ENCODE measurements at regions not wholly inside any gene's neighbourhood (a gene's known extent, or its start where the extent isn't known, plus 50 kb on each side); places are given as distances from the start of the nearest gene placed in this dataset.

DNA sequence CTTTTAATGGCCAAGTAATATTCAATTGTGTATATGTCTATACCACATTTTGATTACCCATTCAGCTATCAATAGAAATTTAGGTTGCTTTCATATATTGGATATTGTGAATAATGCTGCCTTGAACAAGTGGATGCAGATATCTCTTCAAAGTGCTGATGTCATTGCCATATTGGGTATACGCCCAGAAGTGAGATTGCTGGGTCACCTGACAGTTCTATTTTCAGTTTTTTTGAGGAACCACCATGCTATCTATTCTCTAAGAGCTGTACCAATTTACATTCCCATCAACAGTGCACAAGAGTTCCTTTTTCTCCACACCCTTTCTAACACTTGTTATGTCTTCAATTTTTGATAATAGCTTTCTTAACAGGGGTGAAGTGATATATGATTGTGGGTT lies 306.9 kb downstream of the ZNF516 start:
- no peaks in the 10 kb centered on the region for H3K79me2 ChIP-seq (replicated peaks; ENCODE audit: insufficient read depth)
- Mint-ChIP-seq H3K27ac (no peak overlapping the region), H3K36me3 (ENCODE audit: low read depth) (no peaks in the 10 kb centered on the region; the same call in 2 of the 3 replicates), H3K4me1 (no peaks in the 10 kb centered on the region), H3K9me3 (peaks cover 13% of the 10 kb centered on the region), H3K27me3 (ENCODE audit: insufficient read depth, low read depth, poor library complexity) (no peaks in the 10 kb centered on the region), H3K4me3 (no peak overlapping the region)
- H4K20me1 ChIP-seq (replicated peaks; ENCODE audit: insufficient read depth): no peaks in the 10 kb centered on the region
- H3K27me3 ChIP-seq (ENCODE audit: insufficient read depth): no peaks in the 10 kb centered on the region
- no peaks in the 10 kb centered on the region for H3K4me1 ChIP-seq (ENCODE audit: insufficient read depth)
- no peaks in the 10 kb centered on the region for H3K9me2 ChIP-seq (ENCODE audit: insufficient read depth)
- no peak overlapping the region for H3K4me3 ChIP-seq
- DNase-seq (ENCODE audit: low spot score): no peak
- no peak overlapping the region for H3K27ac ChIP-seq (ENCODE audit: low read depth)
- H3K4me2 ChIP-seq: no peak overlapping the region
- H3F3A ChIP-seq (replicated peaks; ENCODE audit: low read depth): no peaks in the 10 kb centered on the region
- no peak for ATAC-seq
- TF ChIP-seq, protein P1, sequence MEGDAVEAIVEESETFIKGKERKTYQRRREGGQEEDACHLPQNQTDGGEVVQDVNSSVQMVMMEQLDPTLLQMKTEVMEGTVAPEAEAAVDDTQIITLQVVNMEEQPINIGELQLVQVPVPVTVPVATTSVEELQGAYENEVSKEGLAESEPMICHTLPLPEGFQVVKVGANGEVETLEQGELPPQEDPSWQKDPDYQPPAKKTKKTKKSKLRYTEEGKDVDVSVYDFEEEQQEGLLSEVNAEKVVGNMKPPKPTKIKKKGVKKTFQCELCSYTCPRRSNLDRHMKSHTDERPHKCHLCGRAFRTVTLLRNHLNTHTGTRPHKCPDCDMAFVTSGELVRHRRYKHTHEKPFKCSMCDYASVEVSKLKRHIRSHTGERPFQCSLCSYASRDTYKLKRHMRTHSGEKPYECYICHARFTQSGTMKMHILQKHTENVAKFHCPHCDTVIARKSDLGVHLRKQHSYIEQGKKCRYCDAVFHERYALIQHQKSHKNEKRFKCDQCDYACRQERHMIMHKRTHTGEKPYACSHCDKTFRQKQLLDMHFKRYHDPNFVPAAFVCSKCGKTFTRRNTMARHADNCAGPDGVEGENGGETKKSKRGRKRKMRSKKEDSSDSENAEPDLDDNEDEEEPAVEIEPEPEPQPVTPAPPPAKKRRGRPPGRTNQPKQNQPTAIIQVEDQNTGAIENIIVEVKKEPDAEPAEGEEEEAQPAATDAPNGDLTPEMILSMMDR (conservative IDR thresholded peaks at IDR 0.05; ENCODE audit: low read depth in 2 of 2): no peak
- TF ChIP-seq STAT1 (IDR thresholded peaks at IDR 0.05; ENCODE audit: unreplicated experiment): no peak
- TF ChIP-seq, protein P2, sequence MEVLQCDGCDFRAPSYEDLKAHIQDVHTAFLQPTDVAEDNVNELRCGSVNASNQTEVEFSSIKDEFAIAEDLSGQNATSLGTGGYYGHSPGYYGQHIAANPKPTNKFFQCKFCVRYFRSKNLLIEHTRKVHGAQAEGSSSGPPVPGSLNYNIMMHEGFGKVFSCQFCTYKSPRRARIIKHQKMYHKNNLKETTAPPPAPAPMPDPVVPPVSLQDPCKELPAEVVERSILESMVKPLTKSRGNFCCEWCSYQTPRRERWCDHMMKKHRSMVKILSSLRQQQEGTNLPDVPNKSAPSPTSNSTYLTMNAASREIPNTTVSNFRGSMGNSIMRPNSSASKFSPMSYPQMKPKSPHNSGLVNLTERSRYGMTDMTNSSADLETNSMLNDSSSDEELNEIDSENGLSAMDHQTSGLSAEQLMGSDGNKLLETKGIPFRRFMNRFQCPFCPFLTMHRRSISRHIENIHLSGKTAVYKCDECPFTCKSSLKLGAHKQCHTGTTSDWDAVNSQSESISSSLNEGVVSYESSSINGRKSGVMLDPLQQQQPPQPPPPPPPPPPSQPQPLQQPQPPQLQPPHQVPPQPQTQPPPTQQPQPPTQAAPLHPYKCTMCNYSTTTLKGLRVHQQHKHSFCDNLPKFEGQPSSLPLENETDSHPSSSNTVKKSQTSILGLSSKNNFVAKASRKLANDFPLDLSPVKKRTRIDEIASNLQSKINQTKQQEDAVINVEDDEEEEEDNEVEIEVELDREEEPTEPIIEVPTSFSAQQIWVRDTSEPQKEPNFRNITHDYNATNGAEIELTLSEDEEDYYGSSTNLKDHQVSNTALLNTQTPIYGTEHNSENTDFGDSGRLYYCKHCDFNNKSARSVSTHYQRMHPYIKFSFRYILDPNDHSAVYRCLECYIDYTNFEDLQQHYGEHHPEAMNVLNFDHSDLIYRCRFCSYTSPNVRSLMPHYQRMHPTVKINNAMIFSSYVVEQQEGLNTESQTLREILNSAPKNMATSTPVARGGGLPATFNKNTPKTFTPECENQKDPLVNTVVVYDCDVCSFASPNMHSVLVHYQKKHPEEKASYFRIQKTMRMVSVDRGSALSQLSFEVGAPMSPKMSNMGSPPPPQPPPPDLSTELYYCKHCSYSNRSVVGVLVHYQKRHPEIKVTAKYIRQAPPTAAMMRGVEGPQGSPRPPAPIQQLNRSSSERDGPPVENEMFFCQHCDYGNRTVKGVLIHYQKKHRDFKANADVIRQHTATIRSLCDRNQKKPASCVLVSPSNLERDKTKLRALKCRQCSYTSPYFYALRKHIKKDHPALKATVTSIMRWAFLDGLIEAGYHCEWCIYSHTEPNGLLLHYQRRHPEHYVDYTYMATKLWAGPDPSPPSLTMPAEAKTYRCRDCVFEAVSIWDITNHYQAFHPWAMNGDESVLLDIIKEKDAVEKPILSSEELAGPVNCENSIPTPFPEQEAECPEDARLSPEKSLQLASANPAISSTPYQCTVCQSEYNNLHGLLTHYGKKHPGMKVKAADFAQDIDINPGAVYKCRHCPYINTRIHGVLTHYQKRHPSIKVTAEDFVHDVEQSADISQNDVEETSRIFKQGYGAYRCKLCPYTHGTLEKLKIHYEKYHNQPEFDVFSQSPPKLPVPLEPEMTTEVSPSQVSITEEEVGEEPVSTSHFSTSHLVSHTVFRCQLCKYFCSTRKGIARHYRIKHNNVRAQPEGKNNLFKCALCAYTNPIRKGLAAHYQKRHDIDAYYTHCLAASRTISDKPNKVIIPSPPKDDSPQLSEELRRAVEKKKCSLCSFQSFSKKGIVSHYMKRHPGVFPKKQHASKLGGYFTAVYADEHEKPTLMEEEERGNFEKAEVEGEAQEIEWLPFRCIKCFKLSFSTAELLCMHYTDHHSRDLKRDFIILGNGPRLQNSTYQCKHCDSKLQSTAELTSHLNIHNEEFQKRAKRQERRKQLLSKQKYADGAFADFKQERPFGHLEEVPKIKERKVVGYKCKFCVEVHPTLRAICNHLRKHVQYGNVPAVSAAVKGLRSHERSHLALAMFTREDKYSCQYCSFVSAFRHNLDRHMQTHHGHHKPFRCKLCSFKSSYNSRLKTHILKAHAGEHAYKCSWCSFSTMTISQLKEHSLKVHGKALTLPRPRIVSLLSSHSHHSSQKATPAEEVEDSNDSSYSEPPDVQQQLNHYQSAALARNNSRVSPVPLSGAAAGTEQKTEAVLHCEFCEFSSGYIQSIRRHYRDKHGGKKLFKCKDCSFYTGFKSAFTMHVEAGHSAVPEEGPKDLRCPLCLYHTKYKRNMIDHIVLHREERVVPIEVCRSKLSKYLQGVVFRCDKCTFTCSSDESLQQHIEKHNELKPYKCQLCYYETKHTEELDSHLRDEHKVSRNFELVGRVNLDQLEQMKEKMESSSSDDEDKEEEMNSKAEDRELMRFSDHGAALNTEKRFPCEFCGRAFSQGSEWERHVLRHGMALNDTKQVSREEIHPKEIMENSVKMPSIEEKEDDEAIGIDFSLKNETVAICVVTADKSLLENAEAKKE (CRISPR knock-in tag; IDR thresholded peaks at IDR 0.05): no peak
- no peak for TF ChIP-seq ZNF114 (CRISPR knock-in tag; IDR thresholded peaks at IDR 0.05)
- no peak for TF ChIP-seq EZH2phosphoT487 (IDR thresholded peaks at IDR 0.05; ENCODE audit: unreplicated experiment)
- TF ChIP-seq ZNF331 (CRISPR knock-in tag; IDR thresholded peaks at IDR 0.05; ENCODE audit: low read depth): no peak
- no peak for TF ChIP-seq CREB1 (CRISPR knock-in tag; IDR thresholded peaks at IDR 0.05; ENCODE audit: low read depth)
- H3K36me3 ChIP-seq (ENCODE audit: insufficient read depth): no peaks in the 10 kb centered on the region
- H2AFZ ChIP-seq: no peak overlapping the region

Measured in GM23338 (cell line).